NB4 (cell line): ENCODE measurements at regions not wholly inside any gene's neighbourhood (a gene's known extent, or its start where the extent isn't known, plus 50 kb on each side); places are given as distances from the start of the nearest gene placed in this dataset.

Experiments used
- DNase-seq: peaks from one replicate; pipeline ENCODE4 v3.0.0; 2010; ENCODE audit warnings: low read depth
- H3K4me3 ChIP-seq: one replicate; pipeline ENCODE4 v1.5.1; 2011; ENCODE audit warnings: mild to moderate bottlenecking, low read depth, low read length, moderate library complexity
- MYC ChIP-seq: IDR thresholded peaks from 2 replicates; pipeline ENCODE4 v1.6.1; 2011; ENCODE audit warnings: low read depth, low read length
- POLR2A ChIP-seq: IDR thresholded peaks from 2 replicates; pipeline ENCODE4 v1.6.1; 2011; ENCODE audit warnings: mild to moderate bottlenecking; ENCODE audit not compliant: insufficient read length; ENCODE audit errors: extremely low read depth
- TF ChIP-seq, protein P1 (sequence below): IDR thresholded peaks from one replicate; pipeline ENCODE4 v1.5.1; 2012; ENCODE audit warnings: low read depth, low read length
- TF ChIP-seq, protein P2 (sequence below): IDR thresholded peaks from 2 replicates; pipeline ENCODE4 v1.6.1; 2011; ENCODE audit warnings: low read depth, low read length

DNA sequence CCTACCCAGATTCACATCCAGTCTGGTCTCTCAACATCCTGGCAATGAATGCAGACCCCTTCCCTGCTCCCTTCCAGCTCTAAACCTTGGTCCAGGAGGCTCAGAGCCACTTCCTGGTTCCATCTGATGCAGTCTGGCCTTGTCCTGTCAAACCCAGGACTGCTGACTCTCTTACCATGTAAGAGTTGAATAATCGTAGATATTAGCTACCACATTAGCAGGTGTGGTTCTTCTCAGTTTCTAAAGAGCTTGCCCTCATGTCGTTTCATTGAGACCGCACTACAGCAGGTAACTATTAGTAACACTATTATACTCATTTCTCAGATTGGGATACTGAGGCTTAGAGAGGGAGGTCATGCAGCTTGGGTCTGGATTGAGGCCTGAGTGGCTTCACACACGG, 133.3 kb downstream of the BOD1 start:
- TF ChIP-seq, protein P1, sequence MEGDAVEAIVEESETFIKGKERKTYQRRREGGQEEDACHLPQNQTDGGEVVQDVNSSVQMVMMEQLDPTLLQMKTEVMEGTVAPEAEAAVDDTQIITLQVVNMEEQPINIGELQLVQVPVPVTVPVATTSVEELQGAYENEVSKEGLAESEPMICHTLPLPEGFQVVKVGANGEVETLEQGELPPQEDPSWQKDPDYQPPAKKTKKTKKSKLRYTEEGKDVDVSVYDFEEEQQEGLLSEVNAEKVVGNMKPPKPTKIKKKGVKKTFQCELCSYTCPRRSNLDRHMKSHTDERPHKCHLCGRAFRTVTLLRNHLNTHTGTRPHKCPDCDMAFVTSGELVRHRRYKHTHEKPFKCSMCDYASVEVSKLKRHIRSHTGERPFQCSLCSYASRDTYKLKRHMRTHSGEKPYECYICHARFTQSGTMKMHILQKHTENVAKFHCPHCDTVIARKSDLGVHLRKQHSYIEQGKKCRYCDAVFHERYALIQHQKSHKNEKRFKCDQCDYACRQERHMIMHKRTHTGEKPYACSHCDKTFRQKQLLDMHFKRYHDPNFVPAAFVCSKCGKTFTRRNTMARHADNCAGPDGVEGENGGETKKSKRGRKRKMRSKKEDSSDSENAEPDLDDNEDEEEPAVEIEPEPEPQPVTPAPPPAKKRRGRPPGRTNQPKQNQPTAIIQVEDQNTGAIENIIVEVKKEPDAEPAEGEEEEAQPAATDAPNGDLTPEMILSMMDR: no peak
- TF ChIP-seq POLR2A (no peak), MYC (no peak)
- TF ChIP-seq, protein P2, sequence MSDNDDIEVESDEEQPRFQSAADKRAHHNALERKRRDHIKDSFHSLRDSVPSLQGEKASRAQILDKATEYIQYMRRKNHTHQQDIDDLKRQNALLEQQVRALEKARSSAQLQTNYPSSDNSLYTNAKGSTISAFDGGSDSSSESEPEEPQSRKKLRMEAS: no peak
- no peak for DNase-seq
- no peak overlapping the region for H3K4me3 ChIP-seq

DNA sequence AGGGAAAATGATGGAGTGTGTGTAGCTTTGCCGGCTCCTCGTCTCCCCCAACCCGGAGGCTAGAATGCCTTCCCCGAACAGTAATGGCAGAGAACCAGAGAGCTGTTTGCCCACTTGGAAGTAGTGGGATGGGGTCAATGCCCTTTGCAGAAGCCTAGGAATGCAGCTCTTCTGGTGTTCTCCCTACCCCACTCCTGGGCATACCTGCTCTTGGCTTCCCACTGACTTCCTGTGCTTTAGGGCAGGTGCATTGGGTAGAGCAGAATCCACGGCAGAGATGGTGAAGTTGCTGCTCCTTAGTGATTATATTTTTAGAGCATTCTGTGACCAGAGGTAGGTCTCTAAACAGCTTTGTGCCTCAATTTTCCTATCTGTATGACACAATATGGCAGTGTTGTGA, 134.6 kb downstream of the BOD1 start:
- H3K4me3 ChIP-seq: no peak overlapping the region
- DNase-seq: no peak

DNA sequence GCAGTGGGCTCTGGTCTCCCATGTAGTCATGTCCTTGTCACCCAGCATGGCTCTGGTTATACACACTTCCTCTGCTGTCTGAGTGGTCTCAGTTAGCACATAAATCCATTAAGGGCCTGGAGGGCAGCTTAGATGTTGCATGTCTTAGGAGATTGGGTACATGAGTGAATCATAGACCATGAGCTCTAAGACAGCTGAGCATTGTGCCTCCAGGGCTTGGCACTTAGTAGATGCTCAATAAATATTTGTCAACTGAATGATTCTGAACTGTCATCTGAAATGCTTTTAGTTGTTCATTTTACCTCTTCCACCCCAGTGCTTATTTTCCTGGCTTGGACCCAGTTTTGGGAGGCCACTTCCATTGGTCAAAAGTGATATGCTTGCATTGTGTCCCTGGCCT, 135.6 kb downstream of the BOD1 start:
- no peak for DNase-seq
- TF ChIP-seq MYC (no peak), POLR2A (no peak)
- TF ChIP-seq, protein P2: no peak
- TF ChIP-seq, protein P1: no peak
- H3K4me3 ChIP-seq: no peak overlapping the region

More for the DNA sequence above, 134.6 kb downstream of the BOD1 start:
- TF ChIP-seq POLR2A: no peak
- TF ChIP-seq, protein P1: no peak
- TF ChIP-seq, protein P2: no peak

DNA sequence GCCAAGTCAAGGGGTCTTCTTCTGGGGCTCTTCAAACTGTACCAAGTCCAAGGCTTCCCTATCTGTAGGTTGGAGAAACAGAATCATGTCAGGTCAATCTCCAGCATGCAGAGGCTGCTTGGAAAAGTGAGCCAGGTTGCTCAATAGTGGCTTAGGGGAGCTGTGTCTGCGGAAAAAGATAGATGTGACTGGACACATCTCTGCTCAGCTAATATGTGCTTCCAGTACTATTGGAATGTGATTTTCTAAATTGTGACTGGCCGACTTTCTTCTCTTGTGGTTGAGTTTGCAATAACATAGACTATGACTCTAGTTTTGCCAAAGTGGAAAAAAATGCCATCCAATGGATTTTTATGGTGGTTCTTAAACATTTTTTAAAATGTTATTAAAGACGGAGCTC, 136.7 kb downstream of the BOD1 start:
- no peak overlapping the region for H3K4me3 ChIP-seq
- TF ChIP-seq, protein P1: no peak
- TF ChIP-seq, protein P2: no peak
- TF ChIP-seq MYC (no peak), POLR2A (no peak)
- no peak for DNase-seq

DNA sequence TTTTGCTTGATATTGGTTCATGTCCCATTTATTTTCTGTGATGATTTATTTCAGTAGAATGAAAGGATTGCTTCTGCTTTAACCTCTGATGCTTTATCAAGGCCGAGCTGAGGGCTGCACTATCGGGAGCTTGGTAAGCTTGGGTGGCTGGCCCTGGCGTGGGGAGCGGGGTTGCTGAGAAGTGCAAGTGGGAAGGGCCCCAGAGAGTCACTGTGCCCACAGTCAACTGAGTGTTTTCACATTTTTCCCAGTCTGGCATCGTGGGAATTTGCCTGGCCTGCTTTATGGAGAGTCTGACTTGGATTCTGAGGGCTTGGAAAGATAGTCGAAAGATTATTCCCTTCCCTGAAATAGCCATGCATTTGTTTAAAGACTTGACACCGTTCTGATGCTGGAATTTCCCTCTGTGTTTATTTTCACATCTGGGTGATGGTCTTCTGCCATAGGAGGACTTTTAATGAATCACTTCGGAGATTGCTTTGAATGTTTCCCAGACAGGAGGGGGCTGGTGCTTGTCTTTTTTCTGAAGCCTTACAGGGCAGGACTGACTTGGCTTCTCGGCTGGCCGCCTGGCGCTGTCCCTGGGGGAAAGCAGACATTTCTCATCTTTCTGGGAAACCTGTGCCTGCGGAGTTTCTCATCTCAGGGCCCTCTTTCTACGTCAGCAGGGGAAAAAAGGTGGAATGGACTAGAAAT, 139.0 kb downstream of the BOD1 start:
- no peak overlapping the region for H3K4me3 ChIP-seq
- TF ChIP-seq, protein P2: no peak
- no peak for TF ChIP-seq POLR2A
- TF ChIP-seq, protein P1: no peak
- TF ChIP-seq MYC: no peak
- no peak for DNase-seq
